ENCODE measurements at regions not wholly inside any gene's neighbourhood (a gene's known extent, or its start where the extent isn't known, plus 50 kb on each side); places are given as distances from the start of the nearest gene placed in this dataset.
A peak's percentile ranks its signal among the peaks of the same experiment; 100 is the strongest.

DNA sequence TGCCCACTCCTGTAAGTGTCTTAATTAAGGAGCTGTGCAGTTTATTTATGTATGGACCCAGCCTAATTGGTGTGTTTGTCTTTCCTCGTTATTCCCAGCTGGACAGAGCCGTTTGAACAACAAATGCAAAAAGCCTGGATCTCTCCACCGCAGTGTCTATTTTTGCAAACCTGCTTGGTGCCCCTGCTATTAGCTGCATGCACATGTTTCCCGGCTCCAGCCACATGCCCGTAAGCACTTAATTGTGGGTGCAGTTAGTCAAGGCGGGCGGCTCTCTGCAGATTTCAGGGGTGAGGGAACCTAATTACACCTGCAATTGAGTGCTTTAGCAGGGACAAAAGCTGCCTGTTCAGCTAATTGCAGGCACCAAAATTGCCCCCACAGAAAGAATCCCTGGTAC is 74.0 kb upstream of the GSE1 start:
- ATAC-seq (ENCODE audit: low read depth in 2 of 2) = no peak
- Histone ChIP-seq H3K4me3 (ENCODE audit: low read depth, low read length) (no peak overlapping the region), H3K27ac (ENCODE audit: insufficient read depth, low read length, poor library complexity, severe bottlenecking) (no peak overlapping the region), H3K36me3 (ENCODE audit: control insufficient read depth, insufficient read depth, low read length) (no peaks in the 10 kb centered on the region), H3K9me3 (ENCODE audit: control insufficient read depth in 2 of 2, low read length in 2 of 2) (peaks cover 0 to 13% of the 10 kb centered on the region in 2 experiments), H3K27me3 (ENCODE audit: control insufficient read depth, insufficient read depth, low read length) (no peaks in the 10 kb centered on the region), H3K4me1 (ENCODE audit: control insufficient read depth, insufficient read depth, low read length, poor library complexity, severe bottlenecking) (no peaks in the 10 kb centered on the region)
- Mint-ChIP-seq H3K27me3 (no peaks in the 10 kb centered on the region), H3K27ac (no peak overlapping the region), H3K36me3 (no peaks in the 10 kb centered on the region), H3K4me1 (peaks cover 0 to 2% (median 0%) of the 10 kb centered on the region in 4 donors), H3K4me3 (no peak overlapping the region), H3K9me3 (peaks cover 0 to 6% (median 0%) of the 10 kb centered on the region in 7 donors)
- no peak for DNase-seq

DNA sequence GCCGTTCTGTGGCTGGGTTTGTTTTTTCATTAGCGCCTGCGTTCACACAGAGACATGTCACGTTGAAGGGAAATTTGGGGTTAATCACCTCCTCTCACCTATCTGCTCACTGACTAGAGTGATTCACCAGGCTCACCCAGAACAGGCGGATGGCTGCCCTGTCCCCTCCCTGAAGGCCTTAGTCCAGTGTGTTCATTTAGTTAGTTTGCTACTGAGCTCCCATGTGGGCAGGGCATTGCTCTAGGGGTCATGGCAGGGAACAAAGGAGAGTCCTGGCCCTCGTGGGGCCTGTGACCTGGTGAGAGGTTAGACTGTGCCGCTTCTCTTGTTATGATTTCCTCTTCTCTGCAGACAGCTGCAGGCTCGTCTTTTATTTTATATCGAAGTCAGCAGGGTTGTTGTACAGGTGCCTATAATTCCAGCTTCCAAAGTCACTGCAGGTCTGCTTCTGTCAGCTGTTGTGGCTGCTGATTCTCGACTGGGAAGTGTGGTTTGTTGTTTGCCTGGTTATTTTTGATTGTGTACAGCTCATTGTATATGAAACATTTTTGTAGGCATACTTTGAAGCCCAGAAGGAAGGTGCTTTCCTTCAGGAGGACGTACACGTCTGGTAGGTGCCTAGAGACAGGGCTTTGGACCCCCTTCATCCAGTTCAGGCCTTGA is 73.4 kb upstream of the GSE1 start:
- Mint-ChIP-seq H3K27me3 (no peaks in the 10 kb centered on the region), H3K4me3 (peak overlapping the region in 1 of 4 donors; percentile 38), H3K4me1 (peaks cover 0 to 2% (median 0%) of the 10 kb centered on the region in 4 donors), H3K9me3 (peaks cover 0 to 6% (median 0%) of the 10 kb centered on the region in 7 donors), H3K27ac (peak overlapping the region in 1 of 3 donors; percentile 38), H3K36me3 (no peaks in the 10 kb centered on the region)
- Histone ChIP-seq H3K4me3 (ENCODE audit: low read depth, low read length) (no peak overlapping the region), H3K27me3 (ENCODE audit: control insufficient read depth, insufficient read depth, low read length) (no peaks in the 10 kb centered on the region), H3K27ac (ENCODE audit: insufficient read depth, low read length, poor library complexity, severe bottlenecking) (no peak overlapping the region), H3K36me3 (ENCODE audit: control insufficient read depth, insufficient read depth, low read length) (no peaks in the 10 kb centered on the region), H3K4me1 (ENCODE audit: control insufficient read depth, insufficient read depth, low read length, poor library complexity, severe bottlenecking) (no peaks in the 10 kb centered on the region), H3K9me3 (ENCODE audit: control insufficient read depth in 2 of 2, low read length in 2 of 2) (peaks cover 0 to 13% of the 10 kb centered on the region in 2 experiments)
- DNase-seq (no peak), ATAC-seq (ENCODE audit: low read depth in 2 of 2) (no peak)

DNA sequence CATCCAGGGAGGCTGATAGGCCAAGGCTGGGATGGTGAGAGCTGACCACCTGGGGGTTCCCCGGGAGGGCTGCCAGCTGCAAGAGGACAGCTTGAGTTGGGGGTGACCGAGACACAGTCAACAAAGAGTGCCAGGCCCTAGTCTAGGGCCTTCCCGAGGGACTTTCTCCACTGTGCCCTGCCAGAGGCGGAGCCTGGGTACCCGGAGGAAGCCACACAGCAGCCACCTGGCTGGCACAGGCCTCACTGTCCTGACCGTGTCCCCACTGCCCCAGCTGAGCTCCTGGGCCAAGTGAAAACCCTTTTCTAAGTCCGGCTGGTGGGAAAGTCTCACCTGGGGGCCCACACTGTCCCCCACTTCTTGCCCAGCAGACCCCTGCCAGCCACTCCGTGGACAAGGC is 71.9 kb upstream of the GSE1 start:
- ATAC-seq (ENCODE audit: low read depth in 2 of 2) (no peak), DNase-seq (no peak)
- Mint-ChIP-seq H3K4me3 (peak overlapping the region in 1 of 4 donors; percentile 10), H3K27me3 (peaks cover 5% of the 10 kb centered on the region), H3K4me1 (no peaks in the 10 kb centered on the region), H3K27ac (no peak overlapping the region), H3K36me3 (no peaks in the 10 kb centered on the region), H3K9me3 (peaks cover 0 to 6% (median 0%) of the 10 kb centered on the region in 7 donors)
- Histone ChIP-seq H3K4me1 (ENCODE audit: control insufficient read depth, insufficient read depth, low read length, poor library complexity, severe bottlenecking) (no peaks in the 10 kb centered on the region), H3K27ac (ENCODE audit: insufficient read depth, low read length, poor library complexity, severe bottlenecking) (no peak overlapping the region), H3K27me3 (ENCODE audit: control insufficient read depth, insufficient read depth, low read length) (no peaks in the 10 kb centered on the region), H3K9me3 (ENCODE audit: control insufficient read depth in 2 of 2, low read length in 2 of 2) (peaks cover 0 to 13% of the 10 kb centered on the region in 2 experiments), H3K36me3 (ENCODE audit: control insufficient read depth, insufficient read depth, low read length) (no peaks in the 10 kb centered on the region), H3K4me3 (ENCODE audit: low read depth, low read length) (no peak overlapping the region)

DNA sequence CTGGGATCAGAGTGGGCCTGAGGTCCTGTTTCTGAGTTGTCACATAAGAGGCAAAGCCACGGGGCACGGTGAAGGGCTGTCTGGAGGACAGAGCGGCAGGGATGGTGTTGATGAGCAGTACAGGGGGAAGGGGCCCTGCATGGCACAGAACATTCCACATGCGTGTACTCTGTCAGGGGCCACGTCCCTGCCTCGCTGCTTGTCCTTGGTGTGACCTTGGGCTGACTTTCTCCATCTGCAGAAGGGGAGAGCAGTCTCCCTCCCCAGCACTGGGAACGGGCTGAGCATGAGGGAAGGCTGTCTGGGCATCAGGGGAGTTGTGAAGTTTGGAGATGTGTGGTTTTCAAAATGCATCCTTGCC is 71.5 kb upstream of the GSE1 start:
- peaks cover 9% of the 10 kb centered on the region for H3K27me3 Mint-ChIP-seq
- H3K27ac Mint-ChIP-seq = peak overlapping the region in 1 of 3 donors; percentile 5
- no peaks in the 10 kb centered on the region for H3K36me3 Mint-ChIP-seq
- H3K4me1 ChIP-seq (ENCODE audit: control insufficient read depth, insufficient read depth, low read length, poor library complexity, severe bottlenecking) = no peaks in the 10 kb centered on the region
- DNase-seq (no peak), ATAC-seq (ENCODE audit: low read depth in 2 of 2) (no peak)
- H3K9me3 ChIP-seq (ENCODE audit: control insufficient read depth in 2 of 2, low read length in 2 of 2) = peaks cover 0 to 13% of the 10 kb centered on the region in 2 experiments
- no peak overlapping the region for H3K4me3 Mint-ChIP-seq
- H3K27me3 ChIP-seq (ENCODE audit: control insufficient read depth, insufficient read depth, low read length) = no peaks in the 10 kb centered on the region
- no peaks in the 10 kb centered on the region for H3K36me3 ChIP-seq (ENCODE audit: control insufficient read depth, insufficient read depth, low read length)
- no peak overlapping the region for H3K27ac ChIP-seq (ENCODE audit: insufficient read depth, low read length, poor library complexity, severe bottlenecking)
- H3K4me1 Mint-ChIP-seq = no peaks in the 10 kb centered on the region
- H3K9me3 Mint-ChIP-seq = peaks cover 0 to 6% (median 0%) of the 10 kb centered on the region in 7 donors
- H3K4me3 ChIP-seq (ENCODE audit: low read depth, low read length) = no peak overlapping the region

DNA sequence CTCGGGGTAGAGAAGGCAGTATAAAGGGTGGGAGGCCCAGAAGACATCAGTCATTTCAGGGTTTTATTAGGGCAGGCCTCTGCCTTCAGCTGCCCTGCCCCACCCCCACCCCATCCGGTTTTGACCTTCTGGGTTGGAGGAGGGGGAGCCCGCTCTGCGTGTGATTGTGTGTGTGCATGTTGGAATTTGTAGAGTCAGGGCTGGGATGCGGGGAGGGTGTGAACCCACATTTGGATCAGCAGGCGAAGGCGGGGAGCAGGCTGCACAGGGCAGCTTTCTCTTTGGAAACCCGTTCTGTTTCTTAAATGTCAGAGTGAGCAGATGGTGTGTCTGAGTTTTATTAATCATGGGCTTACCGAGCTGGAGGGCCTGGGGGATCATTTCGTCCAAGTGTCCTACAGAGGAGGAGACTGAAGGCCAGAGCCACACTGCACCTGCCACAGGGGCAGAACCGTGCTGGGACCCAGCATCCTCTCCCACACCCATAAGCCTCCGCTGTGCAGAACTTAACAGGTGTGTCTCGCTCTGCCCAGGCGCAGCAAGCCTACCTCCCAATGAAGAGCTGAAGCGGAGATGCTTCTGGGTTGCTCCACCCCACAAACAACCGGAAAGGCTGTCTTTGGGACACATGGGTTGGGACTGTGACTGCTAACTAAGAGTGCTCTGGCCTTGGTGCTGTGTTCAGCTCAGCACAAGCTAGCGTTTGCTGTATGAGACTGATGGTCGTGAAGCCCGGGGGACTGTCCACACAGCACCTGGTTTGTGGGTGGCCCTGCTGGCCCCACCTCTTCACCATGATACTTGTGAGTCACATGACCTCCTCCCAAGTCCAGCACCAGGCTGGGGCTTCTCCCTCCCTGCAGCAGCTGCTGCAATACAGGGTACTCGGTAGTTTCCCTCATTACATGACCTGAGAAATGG is 70.9 kb upstream of the GSE1 start:
- H3K4me3 Mint-ChIP-seq = no peak overlapping the region
- H3K36me3 Mint-ChIP-seq = no peaks in the 10 kb centered on the region
- no peaks in the 10 kb centered on the region for H3K27me3 ChIP-seq (ENCODE audit: control insufficient read depth, insufficient read depth, low read length)
- no peaks in the 10 kb centered on the region for H3K4me1 ChIP-seq (ENCODE audit: control insufficient read depth, insufficient read depth, low read length, poor library complexity, severe bottlenecking)
- DNase-seq = no peak
- no peak for ATAC-seq (ENCODE audit: low read depth in 2 of 2)
- H3K36me3 ChIP-seq (ENCODE audit: control insufficient read depth, insufficient read depth, low read length) = no peaks in the 10 kb centered on the region
- H3K9me3 ChIP-seq (ENCODE audit: control insufficient read depth in 2 of 2, low read length in 2 of 2) = peaks cover 0 to 13% of the 10 kb centered on the region in 2 experiments
- no peak overlapping the region for H3K27ac ChIP-seq (ENCODE audit: insufficient read depth, low read length, poor library complexity, severe bottlenecking)
- H3K27ac Mint-ChIP-seq = peak overlapping the region in 1 of 3 donors; percentile 5
- H3K9me3 Mint-ChIP-seq = peaks cover 0 to 6% (median 0%) of the 10 kb centered on the region in 7 donors
- peaks cover 9% of the 10 kb centered on the region for H3K27me3 Mint-ChIP-seq
- H3K4me3 ChIP-seq (ENCODE audit: low read depth, low read length) = no peak overlapping the region
- H3K4me1 Mint-ChIP-seq = no peaks in the 10 kb centered on the region

DNA sequence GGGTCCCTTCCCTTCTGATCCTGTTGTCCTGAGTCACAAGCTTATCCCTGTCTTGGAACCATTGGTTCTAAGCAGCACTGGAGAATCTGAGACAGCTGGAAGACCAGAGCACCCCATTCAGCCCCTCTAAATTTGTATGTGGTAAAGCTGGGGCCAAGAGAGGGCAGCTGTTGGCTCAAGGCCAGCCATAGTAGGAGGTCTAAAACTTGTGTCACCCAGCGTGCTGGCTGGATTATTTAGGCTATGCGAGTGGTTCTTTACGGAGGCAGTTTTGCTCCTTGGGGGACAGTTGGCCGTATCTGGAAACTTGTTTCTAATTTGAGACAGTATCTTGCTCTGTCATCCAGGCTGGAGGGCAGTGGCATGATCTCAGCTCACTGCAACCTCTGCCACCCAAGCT is 69.6 kb upstream of the GSE1 start:
- H3K4me3 Mint-ChIP-seq = no peak overlapping the region

DNA sequence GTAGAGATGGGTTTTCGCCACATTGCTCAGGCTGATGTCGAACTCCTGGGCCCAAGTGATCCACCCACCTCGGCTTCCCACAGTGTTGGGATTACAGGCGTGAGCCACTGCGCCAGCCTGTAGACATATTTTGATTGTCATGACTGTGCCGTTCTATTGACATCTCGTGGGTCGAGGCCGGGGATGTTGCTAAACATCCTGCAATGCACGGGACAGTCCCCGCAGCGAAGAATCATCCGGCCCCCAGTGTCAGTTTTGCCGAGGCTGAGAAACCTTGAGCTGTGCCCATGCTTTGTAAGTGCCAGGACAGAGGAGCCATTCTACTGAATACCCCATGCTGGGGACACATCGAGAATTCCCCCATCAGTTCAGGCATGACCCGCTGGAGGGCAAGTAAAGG is 69.1 kb upstream of the GSE1 start:
- H3K9me3 ChIP-seq (ENCODE audit: control insufficient read depth in 2 of 2, low read length in 2 of 2) = peaks cover 0 to 13% of the 10 kb centered on the region in 2 experiments
- peaks cover 9% of the 10 kb centered on the region for H3K27me3 Mint-ChIP-seq
- H3K4me1 Mint-ChIP-seq = no peaks in the 10 kb centered on the region
- no peaks in the 10 kb centered on the region for H3K27me3 ChIP-seq (ENCODE audit: control insufficient read depth, insufficient read depth, low read length)
- H3K27ac Mint-ChIP-seq = peak overlapping the region in 1 of 3 donors; percentile 89
- no peak for DNase-seq
- H3K4me1 ChIP-seq (ENCODE audit: control insufficient read depth, insufficient read depth, low read length, poor library complexity, severe bottlenecking) = no peaks in the 10 kb centered on the region
- H3K9me3 Mint-ChIP-seq = peaks cover 0 to 6% (median 0%) of the 10 kb centered on the region in 7 donors
- no peak overlapping the region for H3K4me3 ChIP-seq (ENCODE audit: low read depth, low read length)
- no peaks in the 10 kb centered on the region for H3K36me3 ChIP-seq (ENCODE audit: control insufficient read depth, insufficient read depth, low read length)
- no peaks in the 10 kb centered on the region for H3K36me3 Mint-ChIP-seq
- no peak overlapping the region for H3K27ac ChIP-seq (ENCODE audit: insufficient read depth, low read length, poor library complexity, severe bottlenecking)
- no peak for ATAC-seq (ENCODE audit: low read depth in 2 of 2)
- H3K4me3 Mint-ChIP-seq = no peak overlapping the region

More for the DNA sequence above, 69.6 kb upstream of the GSE1 start:
- Histone ChIP-seq H3K36me3 (ENCODE audit: control insufficient read depth, insufficient read depth, low read length) (no peaks in the 10 kb centered on the region), H3K4me3 (ENCODE audit: low read depth, low read length) (no peak overlapping the region), H3K4me1 (ENCODE audit: control insufficient read depth, insufficient read depth, low read length, poor library complexity, severe bottlenecking) (no peaks in the 10 kb centered on the region), H3K27me3 (ENCODE audit: control insufficient read depth, insufficient read depth, low read length) (no peaks in the 10 kb centered on the region), H3K27ac (ENCODE audit: insufficient read depth, low read length, poor library complexity, severe bottlenecking) (no peak overlapping the region), H3K9me3 (ENCODE audit: control insufficient read depth in 2 of 2, low read length in 2 of 2) (peaks cover 0 to 13% of the 10 kb centered on the region in 2 experiments)
- Mint-ChIP-seq H3K4me1 (no peaks in the 10 kb centered on the region), H3K27me3 (peaks cover 9% of the 10 kb centered on the region), H3K27ac (no peak overlapping the region), H3K36me3 (no peaks in the 10 kb centered on the region), H3K9me3 (peaks cover 0 to 6% (median 0%) of the 10 kb centered on the region in 7 donors)
- no peak for ATAC-seq (ENCODE audit: low read depth in 2 of 2)
- DNase-seq = no peak

Measured in CD4-positive, CD25-positive, alpha-beta regulatory T cell (primary cell).